ENCODE measurements at regions not wholly inside any gene's neighbourhood (a gene's known extent, or its start where the extent isn't known, plus 50 kb on each side); places are given as distances from the start of the nearest gene placed in this dataset.

DNA sequence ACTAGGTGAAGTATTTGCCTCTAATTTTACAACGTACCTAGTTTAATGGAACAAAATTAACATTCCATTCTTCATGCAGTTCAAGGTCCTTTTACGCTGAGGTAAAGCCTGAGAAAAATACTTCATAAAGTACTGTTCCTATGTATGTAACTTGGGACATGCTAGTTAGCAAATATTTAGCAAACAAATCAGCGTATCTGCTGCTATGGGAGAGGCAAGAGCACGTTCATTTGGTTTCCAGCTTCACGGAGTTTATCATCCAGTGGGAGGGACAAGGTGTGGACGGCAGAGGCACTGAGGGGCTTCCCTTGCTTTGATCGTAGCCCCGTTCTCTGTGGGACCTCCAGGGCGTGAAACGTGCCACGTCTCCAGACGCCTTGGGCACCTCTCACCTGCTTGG lies 248.8 kb downstream of the IRS2 start:
- FAIRE-seq (peak; percentile 77), DNase-seq (ENCODE audit: insufficient read length, low spot score) (no peak)
- TF ChIP-seq POLR2A (IDR thresholded peaks at IDR 0.05; ENCODE audit: low read depth, low read length): no peak

GRCh38 chr13:109533350-109533749 lies 253.0 kb downstream of the IRS2 start:
- FAIRE-seq: no peak
- no peak for TF ChIP-seq POLR2A (IDR thresholded peaks at IDR 0.05; ENCODE audit: low read depth, low read length)

GRCh38 chr13:109529964-109530363 lies 256.4 kb downstream of the IRS2 start:
- DNase-seq (ENCODE audit: insufficient read length, low spot score) (no peak), FAIRE-seq (no peak)
- no peak for TF ChIP-seq POLR2A (IDR thresholded peaks at IDR 0.05; ENCODE audit: low read depth, low read length)

More at GRCh38 chr13:109533350-109533749, 253.0 kb downstream of the IRS2 start:
- DNase-seq (ENCODE audit: insufficient read length, low spot score): no peak

- no peak for FAIRE-seq
- TF ChIP-seq POLR2A (IDR thresholded peaks at IDR 0.05; ENCODE audit: low read depth, low read length): no peak
- no peak for DNase-seq (ENCODE audit: insufficient read length, low spot score)
Measured at GRCh38 chr13:109521719-109522118, 264.7 kb downstream of the IRS2 start.

DNA sequence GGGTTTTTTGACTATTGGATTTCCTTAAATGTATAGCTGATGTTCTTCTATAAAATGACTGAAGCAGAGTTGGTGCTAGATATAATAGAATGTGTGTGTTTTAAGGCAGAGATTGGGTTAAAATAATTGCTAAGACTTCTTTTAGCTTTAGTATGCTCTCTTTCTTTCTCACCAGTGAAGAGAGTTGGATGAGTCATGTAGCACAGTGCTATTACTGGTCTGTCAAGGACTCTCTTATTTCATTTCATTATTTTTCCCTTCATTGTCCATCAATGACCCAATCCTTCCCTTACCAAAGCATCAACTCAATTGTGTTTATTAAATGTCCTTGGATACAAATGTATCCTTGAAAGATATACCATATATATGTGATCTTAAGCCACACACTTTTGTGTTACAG lies 268.9 kb downstream of the IRS2 start:
- no peak for FAIRE-seq
- TF ChIP-seq POLR2A (IDR thresholded peaks at IDR 0.05; ENCODE audit: low read depth, low read length): no peak

DNA sequence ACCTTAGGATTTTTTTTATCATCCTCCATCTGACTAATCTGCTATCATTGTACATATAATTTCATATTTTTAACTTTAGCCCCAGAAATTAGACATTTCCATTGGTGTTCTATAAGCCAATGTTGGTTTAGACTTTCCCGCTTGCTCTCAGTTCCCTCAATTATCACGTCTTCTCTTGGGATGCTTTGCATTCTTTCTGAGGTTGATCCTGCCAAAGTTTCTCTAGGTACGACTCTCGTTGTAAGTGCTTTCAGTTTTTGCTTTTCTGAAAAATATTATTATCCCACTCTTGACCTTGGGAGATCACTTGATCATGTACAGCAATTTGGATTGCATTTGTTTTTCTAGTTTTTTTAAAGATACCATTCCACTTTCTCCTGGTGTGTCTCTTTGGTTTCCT lies 270.2 kb downstream of the IRS2 start:
- TF ChIP-seq POLR2A (IDR thresholded peaks at IDR 0.05; ENCODE audit: low read depth, low read length): no peak
- FAIRE-seq: no peak
- DNase-seq (ENCODE audit: insufficient read length, low spot score): no peak

More for the DNA sequence above, 268.9 kb downstream of the IRS2 start:
- no peak for DNase-seq (ENCODE audit: insufficient read length, low spot score)

GRCh38 chr13:109510013-109510412 lies 276.4 kb downstream of the IRS2 start:
- TF ChIP-seq POLR2A (IDR thresholded peaks at IDR 0.05; ENCODE audit: low read depth, low read length): no peak

DNA sequence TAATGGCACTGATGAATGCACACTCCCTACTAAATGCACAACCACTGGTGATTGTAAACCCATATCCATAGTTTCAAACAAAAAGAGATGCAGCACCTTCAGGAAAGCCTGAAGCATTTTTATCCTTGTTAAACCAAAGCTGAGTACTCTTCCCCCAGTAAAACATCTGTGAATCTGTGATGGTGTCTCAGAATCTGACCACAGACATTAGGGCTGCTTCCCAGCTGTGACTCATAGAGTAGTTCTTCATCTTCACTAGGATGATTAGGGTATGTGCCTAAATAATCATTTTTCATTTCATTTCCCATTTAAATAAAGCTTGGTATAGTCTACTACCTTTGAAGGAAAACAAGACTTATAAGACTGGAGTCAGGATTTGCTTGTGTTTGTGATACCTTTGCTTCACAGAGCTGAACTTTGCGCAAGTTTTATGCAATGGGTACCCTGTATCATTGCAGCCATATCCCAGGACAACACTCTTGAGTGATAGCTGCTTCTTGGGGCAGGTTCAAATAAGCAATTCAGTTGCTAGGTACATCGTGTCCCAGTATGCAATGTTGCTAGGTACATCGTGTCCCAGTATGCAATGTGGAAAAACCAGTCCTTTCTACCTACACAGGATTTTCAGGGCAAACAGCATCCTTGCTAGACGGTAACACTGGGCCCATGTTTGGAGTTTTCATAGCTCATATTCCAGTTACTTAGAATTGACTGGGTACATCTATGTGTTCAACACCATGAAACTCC lies 277.1 kb downstream of the IRS2 start:
- peak; percentile 6 for FAIRE-seq
- DNase-seq (ENCODE audit: insufficient read length, low spot score): no peak
- no peak for TF ChIP-seq POLR2A (IDR thresholded peaks at IDR 0.05; ENCODE audit: low read depth, low read length)

More at GRCh38 chr13:109510013-109510412, 276.4 kb downstream of the IRS2 start:
- DNase-seq (ENCODE audit: insufficient read length, low spot score) (no peak), FAIRE-seq (no peak)

DNA sequence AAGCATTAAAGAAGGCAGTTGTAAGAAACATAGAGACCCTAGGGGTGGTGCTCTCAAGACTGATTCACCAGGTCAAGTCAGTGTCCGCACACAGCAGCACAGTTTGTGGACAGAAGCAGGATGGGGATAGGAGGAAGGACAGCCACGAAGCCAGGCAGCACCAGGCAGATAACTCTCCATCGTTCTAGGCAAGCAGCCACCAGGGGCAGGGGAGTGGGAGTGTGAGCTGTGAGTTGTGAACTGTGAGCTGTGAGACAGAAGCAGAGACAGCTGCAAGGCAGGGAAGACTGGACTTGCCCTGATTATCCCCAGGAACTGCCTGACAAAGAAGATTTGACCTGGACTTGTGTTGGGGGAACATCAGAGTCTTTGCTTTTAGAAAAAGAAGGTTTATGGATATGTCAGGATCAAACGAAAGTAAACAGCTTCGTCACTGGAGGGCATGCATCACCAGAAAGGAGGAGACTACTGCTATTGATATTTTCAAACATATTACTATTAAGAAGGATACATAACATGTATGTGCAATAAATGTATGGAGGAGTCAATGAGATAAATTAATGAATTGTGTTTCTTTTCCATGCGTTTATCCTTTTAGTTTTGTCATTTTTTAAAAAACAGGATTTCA lies 286.1 kb downstream of the IRS2 start:
- FAIRE-seq (peak; percentile 61), DNase-seq (ENCODE audit: insufficient read length, low spot score) (no peak)
- TF ChIP-seq POLR2A (IDR thresholded peaks at IDR 0.05; ENCODE audit: low read depth, low read length): no peak

- no peak for FAIRE-seq
- no peak for DNase-seq (ENCODE audit: insufficient read length, low spot score)
- TF ChIP-seq POLR2A (IDR thresholded peaks at IDR 0.05; ENCODE audit: low read depth, low read length): no peak
Measured at GRCh38 chr13:109497917-109498316, 288.5 kb downstream of the IRS2 start.

GRCh38 chr13:109496216-109496615 lies 290.2 kb downstream of the IRS2 start:
- FAIRE-seq (peak; percentile 11), DNase-seq (ENCODE audit: insufficient read length, low spot score) (no peak)
- no peak for TF ChIP-seq POLR2A (IDR thresholded peaks at IDR 0.05; ENCODE audit: low read depth, low read length)

GRCh38 chr13:109494925-109495369 lies 291.4 kb downstream of the IRS2 start:
- FAIRE-seq (peak; percentile 78), DNase-seq (ENCODE audit: insufficient read length, low spot score) (no peak)
- TF ChIP-seq POLR2A (IDR thresholded peaks at IDR 0.05; ENCODE audit: low read depth, low read length): no peak

GRCh38 chr13:109485136-109485794 lies 301.1 kb downstream of the IRS2 start:
- no peak for TF ChIP-seq POLR2A (IDR thresholded peaks at IDR 0.05; ENCODE audit: low read depth, low read length)
- DNase-seq (ENCODE audit: insufficient read length, low spot score): no peak
- no peak for FAIRE-seq

DNA sequence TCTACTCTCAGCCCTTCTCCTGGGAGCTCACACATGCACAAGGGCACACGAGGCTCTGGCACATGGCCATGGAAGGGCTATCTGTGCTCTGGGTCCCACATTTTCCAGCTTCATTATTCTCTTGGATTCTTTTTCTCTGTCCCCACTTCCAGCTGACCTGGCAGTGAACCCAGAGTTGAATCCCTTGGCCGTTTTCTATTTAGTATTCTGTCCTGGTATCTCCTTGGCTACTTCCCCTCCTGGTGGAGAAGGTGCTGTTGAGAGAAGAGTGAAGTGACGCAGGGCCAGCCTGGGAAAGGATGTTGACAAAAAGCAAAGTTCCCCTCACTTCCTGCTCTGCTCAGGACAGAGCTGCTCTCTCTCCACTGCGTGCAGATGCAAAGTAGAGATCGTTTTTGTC lies 303.1 kb downstream of the IRS2 start:
- no peak for TF ChIP-seq POLR2A (IDR thresholded peaks at IDR 0.05; ENCODE audit: low read depth, low read length)
- FAIRE-seq: no peak
- no peak for DNase-seq (ENCODE audit: insufficient read length, low spot score)
